ENCODE measurements at regions not wholly inside any gene's neighbourhood (a gene's known extent, or its start where the extent isn't known, plus 50 kb on each side); places are given as distances from the start of the nearest gene placed in this dataset.

DNA sequence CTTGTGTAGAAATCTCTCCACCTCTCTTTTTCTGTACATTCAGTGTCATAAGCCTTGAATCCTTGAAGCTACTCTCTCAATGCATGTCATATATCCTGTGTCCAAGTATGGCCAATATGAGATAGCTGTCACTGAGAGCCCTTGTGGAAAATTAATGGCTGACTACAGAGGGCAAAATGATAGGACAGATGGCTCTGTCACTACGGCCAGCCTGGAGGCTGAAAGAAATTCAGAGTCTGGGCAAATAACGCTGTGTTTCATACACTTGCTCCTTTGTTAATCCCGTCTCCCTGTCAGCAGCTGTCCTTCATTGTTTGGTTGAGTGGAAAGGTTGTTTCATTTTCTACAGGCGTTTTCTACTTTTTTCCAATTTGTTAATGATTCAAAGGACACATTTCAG, 70.4 kb upstream of the VGLL2 start:
- H3K9me3 ChIP-seq (ENCODE audit: low read depth) = no peaks in the 10 kb centered on the region
- WGBS, 2 experiments (ENCODE audit: low coverage in 1 of 2, low lambda C conversion rate in 2 of 2, missing lambda C conversion rate in 2 of 2) = 4 to 5% methylated on average over 4 of the region's 4 CpGs
- in situ Hi-C loops (cut with MboI) = no loop called here
- H3K36me3 ChIP-seq (ENCODE audit: low read depth) = no peaks in the 10 kb centered on the region
- no peak overlapping the region for H3K4me2 ChIP-seq (ENCODE audit: unreplicated experiment)
- H3K27me3 ChIP-seq (replicated peaks; ENCODE audit: insufficient read depth) = no peaks in the 10 kb centered on the region
- TF ChIP-seq EZH2phosphoT487 (IDR thresholded peaks at IDR 0.05; ENCODE audit: insufficient read depth, low read depth) (no peak), EZH2 (IDR thresholded peaks at IDR 0.05; ENCODE audit: insufficient read depth, poor library complexity, severe bottlenecking) (no peak)
- H4K20me1 ChIP-seq (ENCODE audit: insufficient read depth) = no peaks in the 10 kb centered on the region
- no peak overlapping the region for H3K4me3 ChIP-seq
- DNase-seq = no peak
- H3K9ac ChIP-seq = no peak overlapping the region
- no peak overlapping the region for H3K27ac ChIP-seq
- H3K79me2 ChIP-seq (ENCODE audit: insufficient read depth) = no peaks in the 10 kb centered on the region
- H3K9me2 ChIP-seq (ENCODE audit: insufficient read depth) = no peaks in the 10 kb centered on the region
- no peak overlapping the region for H2AFZ ChIP-seq
- H3K4me1 ChIP-seq (ENCODE audit: insufficient read depth) = no peaks in the 10 kb centered on the region
- H3F3A ChIP-seq (ENCODE audit: insufficient read depth) = no peaks in the 10 kb centered on the region

DNA sequence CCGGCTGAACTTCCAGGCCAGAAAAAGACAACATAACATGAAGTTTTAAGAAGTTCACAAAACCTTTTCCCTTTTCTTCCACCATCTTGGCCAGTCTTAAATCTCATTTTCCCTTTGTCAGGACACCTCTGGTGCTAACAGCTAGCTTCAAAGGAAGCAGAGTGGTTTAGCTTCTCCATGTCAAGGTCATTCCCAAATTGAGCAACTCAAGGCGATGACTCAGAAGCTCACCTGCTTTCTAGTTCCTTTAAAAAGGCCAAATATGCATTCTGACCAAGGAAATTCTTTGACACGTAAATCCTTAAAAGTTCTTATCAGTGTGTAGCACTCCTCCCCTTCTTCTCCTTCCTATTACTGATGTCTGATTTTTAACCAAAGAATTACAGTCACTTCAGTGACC, 69.6 kb upstream of the VGLL2 start:
- TF ChIP-seq EZH2phosphoT487 (IDR thresholded peaks at IDR 0.05; ENCODE audit: insufficient read depth, low read depth) (no peak), EZH2 (IDR thresholded peaks at IDR 0.05; ENCODE audit: insufficient read depth, poor library complexity, severe bottlenecking) (no peak)

DNA sequence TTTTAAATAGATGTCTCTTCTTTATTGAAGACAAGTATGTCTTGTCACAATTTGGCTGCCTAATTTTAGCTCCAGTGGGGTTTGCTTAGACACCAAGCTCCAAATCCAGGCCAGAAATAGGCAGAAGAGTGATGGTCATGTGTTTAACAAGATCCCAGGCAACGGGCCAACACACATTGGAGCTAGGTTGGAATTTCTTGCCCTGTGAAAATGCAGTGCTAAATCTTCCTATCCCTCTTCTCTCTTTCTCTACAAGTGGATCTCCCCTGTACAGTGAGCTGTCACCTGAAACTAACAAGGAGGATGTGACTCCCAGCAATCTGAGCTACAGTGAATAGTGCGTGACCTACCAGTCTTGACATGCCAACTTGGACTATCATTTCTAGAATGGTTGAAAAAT, 65.3 kb upstream of the VGLL2 start:
- Histone ChIP-seq H3F3A (ENCODE audit: insufficient read depth) (no peaks in the 10 kb centered on the region), H3K27ac (no peak overlapping the region), H2AFZ (no peak overlapping the region), H3K4me3 (no peak overlapping the region), H4K20me1 (ENCODE audit: insufficient read depth) (no peaks in the 10 kb centered on the region), H3K9me2 (ENCODE audit: insufficient read depth) (no peaks in the 10 kb centered on the region), H3K9me3 (ENCODE audit: low read depth) (no peaks in the 10 kb centered on the region), H3K79me2 (ENCODE audit: insufficient read depth) (no peaks in the 10 kb centered on the region), H3K36me3 (ENCODE audit: low read depth) (no peaks in the 10 kb centered on the region), H3K27me3 (replicated peaks; ENCODE audit: insufficient read depth) (no peaks in the 10 kb centered on the region), H3K4me1 (ENCODE audit: insufficient read depth) (no peaks in the 10 kb centered on the region), H3K9ac (no peak overlapping the region), H3K4me2 (ENCODE audit: unreplicated experiment) (no peak overlapping the region)
- whole genome bisulfite sequencing, 2 experiments (ENCODE audit: low coverage in 1 of 2, low lambda C conversion rate in 2 of 2, missing lambda C conversion rate in 2 of 2) = 21 to 25% methylated on average over 2 of the region's 2 CpGs
- in situ Hi-C loops (cut with MboI) = no loop called here
- DNase-seq = no peak
- no peak for TF ChIP-seq EZH2phosphoT487 (IDR thresholded peaks at IDR 0.05; ENCODE audit: insufficient read depth, low read depth)
- TF ChIP-seq EZH2 (IDR thresholded peaks at IDR 0.05; ENCODE audit: insufficient read depth, poor library complexity, severe bottlenecking) = no peak

More for the DNA sequence above, 69.6 kb upstream of the VGLL2 start:
- Histone ChIP-seq H3K79me2 (ENCODE audit: insufficient read depth) (no peaks in the 10 kb centered on the region), H3K36me3 (ENCODE audit: low read depth) (no peaks in the 10 kb centered on the region), H4K20me1 (ENCODE audit: insufficient read depth) (no peaks in the 10 kb centered on the region), H3K4me1 (ENCODE audit: insufficient read depth) (no peaks in the 10 kb centered on the region), H3K27me3 (replicated peaks; ENCODE audit: insufficient read depth) (no peaks in the 10 kb centered on the region), H2AFZ (no peak overlapping the region), H3K4me2 (ENCODE audit: unreplicated experiment) (no peak overlapping the region), H3K9ac (no peak overlapping the region), H3K9me3 (ENCODE audit: low read depth) (no peaks in the 10 kb centered on the region), H3K9me2 (ENCODE audit: insufficient read depth) (no peaks in the 10 kb centered on the region), H3K27ac (no peak overlapping the region), H3F3A (ENCODE audit: insufficient read depth) (no peaks in the 10 kb centered on the region), H3K4me3 (no peak overlapping the region)
- in situ Hi-C loops (cut with MboI) = no loop called here
- WGBS, 2 experiments (ENCODE audit: low coverage in 1 of 2, low lambda C conversion rate in 2 of 2, missing lambda C conversion rate in 2 of 2) = 33 to 35% methylated on average over 3 of the region's 3 CpGs
- no peak for DNase-seq

DNA sequence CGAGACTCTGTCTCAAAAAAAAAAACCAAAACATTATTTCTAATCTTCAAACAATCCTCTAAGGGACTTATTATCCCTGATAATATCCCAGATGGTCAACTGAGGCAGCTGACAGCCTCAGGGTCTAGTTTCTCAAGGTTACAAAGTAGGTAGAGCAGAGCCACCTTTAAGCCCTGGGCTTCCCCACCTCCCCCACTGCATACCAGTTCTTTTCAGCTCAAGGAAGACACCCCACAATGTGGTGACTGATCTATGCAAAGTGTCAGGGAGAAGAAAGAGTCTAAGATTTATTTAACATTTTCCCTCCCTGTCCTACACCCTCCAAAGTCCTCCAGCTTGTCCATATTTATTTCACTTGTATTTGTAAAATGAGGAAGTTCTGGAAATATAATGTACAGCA, 60.5 kb upstream of the VGLL2 start:
- Histone ChIP-seq H3K27ac (no peak overlapping the region), H4K20me1 (ENCODE audit: insufficient read depth) (no peaks in the 10 kb centered on the region), H3K4me3 (no peak overlapping the region), H3K27me3 (replicated peaks; ENCODE audit: insufficient read depth) (no peaks in the 10 kb centered on the region), H3K9me2 (ENCODE audit: insufficient read depth) (no peaks in the 10 kb centered on the region), H3K4me1 (ENCODE audit: insufficient read depth) (no peaks in the 10 kb centered on the region), H3K36me3 (ENCODE audit: low read depth) (no peaks in the 10 kb centered on the region), H3K79me2 (ENCODE audit: insufficient read depth) (no peaks in the 10 kb centered on the region), H3K4me2 (ENCODE audit: unreplicated experiment) (no peak overlapping the region), H3K9me3 (ENCODE audit: low read depth) (no peaks in the 10 kb centered on the region), H3K9ac (no peak overlapping the region), H2AFZ (no peak overlapping the region), H3F3A (ENCODE audit: insufficient read depth) (no peaks in the 10 kb centered on the region)
- TF ChIP-seq EZH2phosphoT487 (IDR thresholded peaks at IDR 0.05; ENCODE audit: insufficient read depth, low read depth) = no peak
- DNase-seq = no peak
- 36 to 45% methylated on average over 1 of the region's 1 CpG for WGBS, 2 experiments (ENCODE audit: low coverage in 1 of 2, low lambda C conversion rate in 2 of 2, missing lambda C conversion rate in 2 of 2)
- in situ Hi-C loops (cut with MboI) = no loop called here

DNA sequence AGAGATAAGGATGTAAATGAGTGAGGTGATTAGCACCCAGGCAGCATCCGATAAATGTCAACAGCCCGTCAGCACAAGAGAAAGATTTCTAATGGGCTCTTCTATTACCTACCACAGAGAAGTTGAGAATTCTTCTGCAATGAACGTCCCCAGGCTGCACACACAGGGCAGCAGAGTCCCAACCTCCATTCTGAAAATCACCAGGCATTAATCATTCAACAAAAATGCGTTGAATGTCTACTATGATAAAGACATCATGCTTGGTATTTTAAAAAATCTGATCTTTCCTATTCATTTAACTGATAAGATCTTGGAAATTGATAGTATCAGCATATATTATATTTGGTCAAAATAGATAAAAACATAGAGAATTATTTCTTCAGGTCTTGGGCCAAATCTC, 59.5 kb upstream of the VGLL2 start:
- Histone ChIP-seq H3K4me3 (no peak overlapping the region), H3K4me2 (ENCODE audit: unreplicated experiment) (no peak overlapping the region), H3K4me1 (ENCODE audit: insufficient read depth) (no peaks in the 10 kb centered on the region), H3K27me3 (replicated peaks; ENCODE audit: insufficient read depth) (no peaks in the 10 kb centered on the region), H3K27ac (no peak overlapping the region), H3K9me2 (ENCODE audit: insufficient read depth) (no peaks in the 10 kb centered on the region), H3K36me3 (ENCODE audit: low read depth) (no peaks in the 10 kb centered on the region), H3K79me2 (ENCODE audit: insufficient read depth) (no peaks in the 10 kb centered on the region), H2AFZ (no peak overlapping the region), H3F3A (ENCODE audit: insufficient read depth) (no peaks in the 10 kb centered on the region), H4K20me1 (ENCODE audit: insufficient read depth) (no peaks in the 10 kb centered on the region), H3K9me3 (ENCODE audit: low read depth) (no peaks in the 10 kb centered on the region), H3K9ac (no peak overlapping the region)
- TF ChIP-seq EZH2phosphoT487 (IDR thresholded peaks at IDR 0.05; ENCODE audit: insufficient read depth, low read depth) (no peak), EZH2 (IDR thresholded peaks at IDR 0.05; ENCODE audit: insufficient read depth, poor library complexity, severe bottlenecking) (no peak)
- no peak for DNase-seq
- WGBS, 2 experiments (ENCODE audit: low coverage in 1 of 2, low lambda C conversion rate in 2 of 2, missing lambda C conversion rate in 2 of 2) = 41 to 43% methylated on average over 4 of the region's 4 CpGs
- in situ Hi-C loops (cut with MboI) = no loop called here
